GM19452 (cell line): ENCODE measurements at regions not wholly inside any gene's neighbourhood (a gene's known extent, or its start where the extent isn't known, plus 50 kb on each side); places are given as distances from the start of the nearest gene placed in this dataset.
"Not testable (repeated sequence)": the region's sequence is repeated elsewhere in the genome, so short reads cannot be mapped to it uniquely, and the experiment has no call there.

Source experiments
- ATAC-seq: cut with Tn5 transposase; IDR thresholded peaks from one replicate; pipeline ENCODE4 v1.9.1; 2021; ENCODE audit not compliant: unreplicated experiment

GRCh38 chr20:1845163-1845523, 50.1 kb upstream of the SIRPA start:
- ATAC-seq, result no peak

GRCh38 chr20:1844325-1845162, 50.7 kb upstream of the SIRPA start:
- peak; percentile 95 for ATAC-seq

GRCh38 chr20:1842281-1842680, 52.9 kb upstream of the SIRPA start:
- ATAC-seq, result no peak

- no peak for ATAC-seq
These were observed 53.6 kb upstream of the SIRPA start for GRCh38 chr20:1841554-1842140.

- ATAC-seq, result no peak
These were observed 54.2 kb upstream of the SIRPA start for GRCh38 chr20:1840817-1841553.

GRCh38 chr20:1839376-1840317, 55.6 kb upstream of the SIRPA start:
- ATAC-seq, result not testable (repeated sequence)

GRCh38 chr20:1838556-1839279, 56.5 kb upstream of the SIRPA start:
- ATAC-seq, result no peak

- ATAC-seq, result no peak
These were observed 59.8 kb upstream of the SIRPA start for GRCh38 chr20:1835186-1836035.

- no peak for ATAC-seq
These were observed 61.2 kb upstream of the SIRPA start for GRCh38 chr20:1833728-1834726.

GRCh38 chr20:1833216-1833615, 62.0 kb upstream of the SIRPA start:
- no peak for ATAC-seq

GRCh38 chr20:1832634-1833033, 62.6 kb upstream of the SIRPA start:
- no peak for ATAC-seq

- ATAC-seq, result no peak
These were observed 63.6 kb upstream of the SIRPA start for GRCh38 chr20:1831606-1832005.

GRCh38 chr20:1831096-1831495, 64.1 kb upstream of the SIRPA start:
- no peak for ATAC-seq

GRCh38 chr20:1830240-1830639, 65.0 kb upstream of the SIRPA start:
- no peak for ATAC-seq

GRCh38 chr20:1829531-1829930, 65.7 kb upstream of the SIRPA start:
- no peak for ATAC-seq

- ATAC-seq, result no peak
These were observed 66.4 kb upstream of the SIRPA start for GRCh38 chr20:1828786-1829131.

- ATAC-seq, result no peak
These were observed 67.0 kb upstream of the SIRPA start for GRCh38 chr20:1827974-1828785.
